A673 (cell line): ENCODE measurements at regions not wholly inside any gene's neighbourhood (a gene's known extent, or its start where the extent isn't known, plus 50 kb on each side); places are given as distances from the start of the nearest gene placed in this dataset.

Experiments used
- BruUV-seq: library from RNA; stranded (reverse); fragments of 400-500 nt; replicated peaks from 2 replicates; lab custom pipeline; 2021; lab: Mats Ljungman, UMichigan
- CTCF ChIA-PET: fragments of 300-600 bp; sonication (Branson Sonifier 250); formaldehyde crosslinking; loops from one replicate; lab custom pipeline; 2022; ENCODE audit warnings: antibody characterized with exemption; lab: Charles Lee
- POLR2A ChIA-PET: fragments of 300-600 bp; sonication (Branson Sonifier 250); formaldehyde crosslinking; loops from one replicate; lab custom pipeline; 2022; ENCODE audit warnings: antibody characterized with exemption; ENCODE audit not compliant: low non-redundant PET; lab: Charles Lee
- DNase-seq: peaks from one replicate; pipeline ENCODE4 v3.0.0-alpha.2; 2015; ENCODE audit warnings: low spot score
- H3K27ac ChIP-seq: fragments of 200-600 bp; sonication (generic); 2 replicates; pipeline ENCODE4 v1.5.1; 2016; ENCODE audit warnings: mixed run types, low read depth, mild to moderate bottlenecking, mixed read lengths, antibody characterized with exemption, low read length; ENCODE audit not compliant: poor library complexity, severe bottlenecking
- H3K27me3 ChIP-seq: fragments of 200-600 bp; sonication (generic); replicated peaks from 2 replicates; pipeline ENCODE4 v1.6.1; 2017; ENCODE audit warnings: mixed run types, low read depth, mild to moderate bottlenecking, mixed read lengths, antibody characterized with exemption, low read length; ENCODE audit not compliant: insufficient read depth, poor library complexity
- H3K36me3 ChIP-seq: fragments of 200-600 bp; sonication (generic); 2 replicates; pipeline ENCODE4 v1.6.1; 2016; ENCODE audit warnings: mixed run types, mild to moderate bottlenecking, mixed read lengths, antibody characterized with exemption, low read length; ENCODE audit not compliant: insufficient read depth, poor library complexity, severe bottlenecking
- H3K4me1 ChIP-seq: fragments of 200-600 bp; sonication (generic); 2 replicates; pipeline ENCODE4 v1.6.1; 2017; ENCODE audit warnings: mixed run types, mild to moderate bottlenecking, mixed read lengths, antibody characterized with exemption, low read length; ENCODE audit not compliant: insufficient read depth, poor library complexity, severe bottlenecking
- H3K4me3 ChIP-seq: fragments of 200-600 bp; sonication (generic); 2 replicates; pipeline ENCODE4 v1.5.1; 2016; ENCODE audit warnings: low read depth, mixed run types, mild to moderate bottlenecking, mixed read lengths, low read length; ENCODE audit not compliant: poor library complexity, severe bottlenecking
- H3K9me3 ChIP-seq: fragments of 200-600 bp; sonication (generic); 2 replicates; pipeline ENCODE4 v1.6.1; 2016; ENCODE audit warnings: mixed run types, low read depth, mild to moderate bottlenecking, mixed read lengths, antibody characterized with exemption, low read length; ENCODE audit not compliant: poor library complexity, severe bottlenecking
- EZH2 ChIP-seq: fragments of 200-600 bp; sonication (generic); IDR thresholded peaks from 2 replicates; pipeline ENCODE4 v1.6.1; 2017; ENCODE audit warnings: borderline replicate concordance, low read depth, mild to moderate bottlenecking, mixed read lengths, antibody characterized with exemption, low read length; ENCODE audit not compliant: poor library complexity, severe bottlenecking
- intact Hi-C: fragments of 100-400 bp; cut with micrococcal nuclease; formaldehyde crosslinking; loops from one replicate; pipeline ENCODE4 v1.10.0; 2022; ENCODE audit not compliant: unreplicated experiment
- TF ChIP-seq, protein P1 (sequence below): fragments of 300-800, 200-600 bp; sonication (generic); conservative IDR thresholded peaks from 2 replicates; pipeline ENCODE4 v1.5.1; 2017; ENCODE audit warnings: low read depth, mild to moderate bottlenecking, antibody characterized with exemption, low read length, moderate library complexity, mixed read lengths

- H3K4me1 ChIP-seq: peaks cover 7% of the 10 kb centered on the region
- H3K36me3 ChIP-seq: no peaks in the 10 kb centered on the region
- intact Hi-C loops: no loop called here
- POLR2A ChIA-PET: no interaction called here
- BruUV-seq: no TSS peak
- CTCF ChIA-PET: no interaction called here
- no peaks in the 10 kb centered on the region for H3K27me3 ChIP-seq
- DNase-seq: no peak
- TF ChIP-seq, protein P1, sequence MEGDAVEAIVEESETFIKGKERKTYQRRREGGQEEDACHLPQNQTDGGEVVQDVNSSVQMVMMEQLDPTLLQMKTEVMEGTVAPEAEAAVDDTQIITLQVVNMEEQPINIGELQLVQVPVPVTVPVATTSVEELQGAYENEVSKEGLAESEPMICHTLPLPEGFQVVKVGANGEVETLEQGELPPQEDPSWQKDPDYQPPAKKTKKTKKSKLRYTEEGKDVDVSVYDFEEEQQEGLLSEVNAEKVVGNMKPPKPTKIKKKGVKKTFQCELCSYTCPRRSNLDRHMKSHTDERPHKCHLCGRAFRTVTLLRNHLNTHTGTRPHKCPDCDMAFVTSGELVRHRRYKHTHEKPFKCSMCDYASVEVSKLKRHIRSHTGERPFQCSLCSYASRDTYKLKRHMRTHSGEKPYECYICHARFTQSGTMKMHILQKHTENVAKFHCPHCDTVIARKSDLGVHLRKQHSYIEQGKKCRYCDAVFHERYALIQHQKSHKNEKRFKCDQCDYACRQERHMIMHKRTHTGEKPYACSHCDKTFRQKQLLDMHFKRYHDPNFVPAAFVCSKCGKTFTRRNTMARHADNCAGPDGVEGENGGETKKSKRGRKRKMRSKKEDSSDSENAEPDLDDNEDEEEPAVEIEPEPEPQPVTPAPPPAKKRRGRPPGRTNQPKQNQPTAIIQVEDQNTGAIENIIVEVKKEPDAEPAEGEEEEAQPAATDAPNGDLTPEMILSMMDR: no peak
- no peak for TF ChIP-seq EZH2
- no peaks in the 10 kb centered on the region for H3K9me3 ChIP-seq
- H3K27ac ChIP-seq: no peak overlapping the region
- no peak overlapping the region for H3K4me3 ChIP-seq
These were observed 91.3 kb upstream of the STEAP1B start for GRCh38 chr7:22591271-22591670.

DNA sequence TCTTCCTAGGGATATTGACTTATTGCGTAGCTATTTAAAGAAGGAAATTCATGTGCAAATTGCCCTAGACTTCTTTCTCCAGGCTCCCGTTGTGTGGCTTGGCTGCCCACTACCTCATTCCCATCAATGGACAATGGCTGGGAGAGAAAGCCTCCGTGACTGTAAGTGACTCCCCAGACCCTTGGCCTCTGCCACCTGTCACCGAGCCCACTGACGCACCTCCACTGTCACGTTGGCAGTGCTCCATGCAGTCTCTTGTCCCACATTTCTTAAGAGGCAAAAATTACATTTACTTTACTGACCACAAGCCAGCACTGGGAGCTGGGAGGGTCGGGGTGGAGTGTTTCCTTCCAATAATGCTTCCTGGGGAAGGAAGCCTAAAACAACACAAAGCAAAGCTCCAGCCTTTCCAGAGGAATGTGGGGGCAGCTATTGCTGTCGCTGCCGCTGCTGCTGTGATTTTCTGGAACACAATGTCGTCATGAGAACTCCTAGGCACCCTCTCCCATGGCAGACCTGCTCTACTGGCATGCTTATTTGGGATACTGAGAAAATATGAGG, 89.7 kb upstream of the STEAP1B start:
- no TSS peak for BruUV-seq
- no peak for TF ChIP-seq EZH2
- TF ChIP-seq, protein P1: no peak
- Histone ChIP-seq H3K9me3 (no peaks in the 10 kb centered on the region), H3K27ac (no peak overlapping the region), H3K4me1 (peaks cover 7% of the 10 kb centered on the region), H3K36me3 (no peaks in the 10 kb centered on the region), H3K4me3 (no peak overlapping the region), H3K27me3 (no peaks in the 10 kb centered on the region)
- DNase-seq: no peak
- intact Hi-C loops: no loop called here
- ChIA-PET POLR2A (no interaction called here), CTCF (no interaction called here)

DNA sequence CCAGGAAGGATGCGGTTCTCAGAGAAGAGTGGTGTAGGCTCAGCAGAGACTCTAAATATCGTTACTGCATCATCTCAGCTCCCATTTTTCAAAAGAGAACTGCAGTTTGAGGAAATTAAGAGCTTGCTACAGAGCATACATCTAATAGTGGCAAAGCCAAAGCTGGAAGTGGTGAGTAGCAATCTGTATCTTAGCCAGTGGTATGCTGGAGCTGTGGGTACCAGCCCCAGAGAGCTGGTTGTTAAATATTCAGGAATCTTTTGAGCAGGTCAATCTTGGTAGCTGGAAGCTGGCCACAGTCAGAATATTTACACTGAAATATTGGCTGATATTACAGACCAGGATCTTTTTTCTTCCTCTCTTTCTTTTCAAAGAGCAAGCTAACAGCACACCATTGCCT, 88.4 kb upstream of the STEAP1B start:
- intact Hi-C loops: no loop called here

More for the DNA sequence above, 88.4 kb upstream of the STEAP1B start:
- ChIA-PET POLR2A (no interaction called here), CTCF (no interaction called here)
- H3K27ac ChIP-seq: no peak overlapping the region
- H3K4me1 ChIP-seq: peaks cover 7% of the 10 kb centered on the region
- no TSS peak for BruUV-seq
- no peaks in the 10 kb centered on the region for H3K36me3 ChIP-seq
- no peaks in the 10 kb centered on the region for H3K9me3 ChIP-seq
- TF ChIP-seq EZH2: no peak
- TF ChIP-seq, protein P1: no peak
- no peak for DNase-seq
- H3K27me3 ChIP-seq: no peaks in the 10 kb centered on the region
- no peak overlapping the region for H3K4me3 ChIP-seq
